ENCODE measurements at regions not wholly inside any gene's neighbourhood (a gene's known extent, or its start where the extent isn't known, plus 50 kb on each side); places are given as distances from the start of the nearest gene placed in this dataset.

DNA sequence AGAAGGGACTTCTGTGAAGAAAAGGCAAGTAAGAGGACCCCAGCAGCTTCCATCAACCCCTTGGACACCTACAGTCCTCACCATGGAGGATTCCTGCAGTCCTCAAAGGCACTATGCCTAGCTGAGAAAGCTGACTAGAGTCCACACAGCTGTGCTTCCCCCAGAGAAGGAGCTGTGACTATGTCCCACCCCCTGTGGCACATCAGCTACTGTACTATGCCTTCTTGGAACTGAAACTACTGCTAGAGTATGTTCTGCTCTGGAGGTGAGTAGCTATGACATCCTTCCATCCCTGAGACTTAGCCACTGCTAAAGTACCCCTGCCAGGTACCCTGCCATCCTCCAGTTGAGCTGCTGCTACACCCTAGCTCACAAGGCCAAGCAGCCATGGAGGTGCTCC lies 690.2 kb upstream of the CHAC2 start:
- TF ChIP-seq, protein P1, sequence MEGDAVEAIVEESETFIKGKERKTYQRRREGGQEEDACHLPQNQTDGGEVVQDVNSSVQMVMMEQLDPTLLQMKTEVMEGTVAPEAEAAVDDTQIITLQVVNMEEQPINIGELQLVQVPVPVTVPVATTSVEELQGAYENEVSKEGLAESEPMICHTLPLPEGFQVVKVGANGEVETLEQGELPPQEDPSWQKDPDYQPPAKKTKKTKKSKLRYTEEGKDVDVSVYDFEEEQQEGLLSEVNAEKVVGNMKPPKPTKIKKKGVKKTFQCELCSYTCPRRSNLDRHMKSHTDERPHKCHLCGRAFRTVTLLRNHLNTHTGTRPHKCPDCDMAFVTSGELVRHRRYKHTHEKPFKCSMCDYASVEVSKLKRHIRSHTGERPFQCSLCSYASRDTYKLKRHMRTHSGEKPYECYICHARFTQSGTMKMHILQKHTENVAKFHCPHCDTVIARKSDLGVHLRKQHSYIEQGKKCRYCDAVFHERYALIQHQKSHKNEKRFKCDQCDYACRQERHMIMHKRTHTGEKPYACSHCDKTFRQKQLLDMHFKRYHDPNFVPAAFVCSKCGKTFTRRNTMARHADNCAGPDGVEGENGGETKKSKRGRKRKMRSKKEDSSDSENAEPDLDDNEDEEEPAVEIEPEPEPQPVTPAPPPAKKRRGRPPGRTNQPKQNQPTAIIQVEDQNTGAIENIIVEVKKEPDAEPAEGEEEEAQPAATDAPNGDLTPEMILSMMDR (IDR thresholded peaks at IDR 0.05), result no peak
- no peak for TF ChIP-seq POLR2AphosphoS2 (conservative IDR thresholded peaks at IDR 0.05; ENCODE audit: low read length)
- TF ChIP-seq RNF2 (IDR thresholded peaks at IDR 0.05; ENCODE audit: borderline replicate concordance, low read depth), result no peak
- TF ChIP-seq MAZ (IDR thresholded peaks at IDR 0.05; ENCODE audit: borderline replicate concordance, low read depth, low read length), result no peak
- no peak for TF ChIP-seq TP53 (CRISPR knock-in tag; IDR thresholded peaks at IDR 0.05)
- TF ChIP-seq, protein P2, sequence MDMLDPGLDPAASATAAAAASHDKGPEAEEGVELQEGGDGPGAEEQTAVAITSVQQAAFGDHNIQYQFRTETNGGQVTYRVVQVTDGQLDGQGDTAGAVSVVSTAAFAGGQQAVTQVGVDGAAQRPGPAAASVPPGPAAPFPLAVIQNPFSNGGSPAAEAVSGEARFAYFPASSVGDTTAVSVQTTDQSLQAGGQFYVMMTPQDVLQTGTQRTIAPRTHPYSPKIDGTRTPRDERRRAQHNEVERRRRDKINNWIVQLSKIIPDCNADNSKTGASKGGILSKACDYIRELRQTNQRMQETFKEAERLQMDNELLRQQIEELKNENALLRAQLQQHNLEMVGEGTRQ (IDR thresholded peaks at IDR 0.05), result no peak
- TF ChIP-seq RAD21 (conservative IDR thresholded peaks at IDR 0.05 in 1 of 2, IDR thresholded peaks at IDR 0.05 in 1 of 2), result no peak

Measured in A549 (cell line).